Amygdala (tissue), 56 donors: ENCODE measurements at regions not wholly inside any gene's neighbourhood (a gene's known extent, or its start where the extent isn't known, plus 50 kb on each side); places are given as distances from the start of the nearest gene placed in this dataset.

ENCODE experiments used
- DNase-seq, 56 donors: peaks; one replicate each; lab custom pipeline; 2025; lab: John Stamatoyannopoulos, UW

- DNase-seq, result no peak
Observed at GRCh38 chr12:59093073-59093772, 172.9 kb upstream of the LRIG3 start.

- DNase-seq, result no peak
Observed at GRCh38 chr12:59088673-59089072, 168.4 kb upstream of the LRIG3 start.

- DNase-seq, result no peak
Observed at GRCh38 chr12:59087691-59088090, 167.4 kb upstream of the LRIG3 start.

GRCh38 chr12:59087077-59087673 is 166.9 kb upstream of the LRIG3 start:
- no peak for DNase-seq

GRCh38 chr12:59086126-59086525 is 165.8 kb upstream of the LRIG3 start:
- no peak for DNase-seq

- no peak for DNase-seq
Observed at GRCh38 chr12:59085690-59086089, 165.4 kb upstream of the LRIG3 start.

GRCh38 chr12:59084511-59085375 is 164.4 kb upstream of the LRIG3 start:
- no peak for DNase-seq

- no peak for DNase-seq
Observed at GRCh38 chr12:59082952-59083351, 162.6 kb upstream of the LRIG3 start.

- no peak for DNase-seq
Observed at GRCh38 chr12:59080101-59080500, 159.8 kb upstream of the LRIG3 start.

GRCh38 chr12:59079472-59079871 is 159.2 kb upstream of the LRIG3 start:
- DNase-seq, result no peak

GRCh38 chr12:59079002-59079401 is 158.7 kb upstream of the LRIG3 start:
- no peak for DNase-seq

- DNase-seq, result no peak
Observed at GRCh38 chr12:59077575-59078426, 157.5 kb upstream of the LRIG3 start.

- DNase-seq, result no peak
Observed at GRCh38 chr12:59077153-59077552, 156.8 kb upstream of the LRIG3 start.

- no peak for DNase-seq
Observed at GRCh38 chr12:59076622-59077021, 156.3 kb upstream of the LRIG3 start.

GRCh38 chr12:59075968-59076490 is 155.7 kb upstream of the LRIG3 start:
- DNase-seq, result no peak

GRCh38 chr12:59075141-59075540 is 154.8 kb upstream of the LRIG3 start:
- no peak for DNase-seq

GRCh38 chr12:59070322-59070933 is 150.1 kb upstream of the LRIG3 start:
- no peak for DNase-seq

- no peak for DNase-seq
Observed at GRCh38 chr12:59069516-59069915, 149.2 kb upstream of the LRIG3 start.

- no peak for DNase-seq
Observed at GRCh38 chr12:59068436-59068835, 148.1 kb upstream of the LRIG3 start.

- no peak for DNase-seq
Observed at GRCh38 chr12:59067083-59067482, 146.8 kb upstream of the LRIG3 start.
